GM21447 (cell line): ENCODE measurements at regions not wholly inside any gene's neighbourhood (a gene's known extent, or its start where the extent isn't known, plus 50 kb on each side); places are given as distances from the start of the nearest gene placed in this dataset.
A peak's percentile ranks its signal among the peaks of the same experiment; 100 is the strongest.

Experiments used
- ATAC-seq: cut with Tn5 transposase; IDR thresholded peaks from one replicate; pipeline ENCODE4 v1.9.1; 2021; ENCODE audit not compliant: unreplicated experiment

DNA sequence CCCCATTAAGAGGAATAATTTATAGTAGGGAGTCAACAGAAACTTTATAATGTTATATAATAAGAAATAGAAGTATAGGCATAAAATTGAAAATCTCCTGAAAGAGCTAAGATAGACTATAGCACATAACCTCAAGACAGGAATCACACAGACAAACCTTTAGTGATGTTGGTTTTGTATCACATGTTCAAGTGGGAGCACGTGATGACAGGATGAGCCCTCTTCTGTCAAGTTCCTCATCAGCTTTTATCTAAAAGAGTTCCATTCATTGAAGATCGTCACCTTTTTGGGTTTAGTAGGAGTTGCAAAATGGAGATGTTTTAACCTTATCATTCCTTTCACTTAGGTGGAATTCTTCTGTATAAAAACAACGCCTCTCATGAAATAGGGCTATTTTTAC lies 127.0 kb downstream of the MCHR2 start:
- no peak for ATAC-seq

DNA sequence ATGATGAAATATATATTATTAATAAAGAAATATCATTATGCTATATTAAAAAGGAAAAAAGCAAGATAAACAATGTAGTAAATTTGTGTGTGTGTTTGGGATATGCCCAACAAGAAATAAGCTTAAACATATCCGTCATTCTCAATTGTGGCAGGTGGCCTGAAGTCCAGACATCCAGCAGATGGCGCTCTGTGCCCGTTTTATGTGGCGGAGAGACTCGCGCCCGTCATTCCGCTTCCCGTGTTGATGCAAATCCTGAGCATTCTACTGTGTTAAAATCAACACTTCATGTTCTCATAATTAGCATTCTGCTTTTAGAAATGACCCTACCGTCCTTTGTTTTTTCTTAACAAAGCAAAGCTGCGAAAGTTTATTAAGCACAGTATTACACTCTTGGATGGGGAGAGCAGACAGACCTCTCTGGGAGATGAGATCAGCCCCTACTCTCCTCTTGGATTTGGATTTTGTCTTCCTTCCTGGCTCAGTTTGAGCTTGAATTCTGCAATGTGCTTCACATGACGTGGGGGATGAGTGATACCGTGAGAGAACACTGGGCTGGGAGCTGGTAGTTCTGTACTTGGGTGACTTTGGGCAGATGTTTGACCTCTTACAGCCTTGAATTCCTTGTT lies 125.8 kb downstream of the MCHR2 start:
- peak; percentile 96 for ATAC-seq
